AG04450 (cell line): ENCODE measurements at regions not wholly inside any gene's neighbourhood (a gene's known extent, or its start where the extent isn't known, plus 50 kb on each side); places are given as distances from the start of the nearest gene placed in this dataset.

Experiments used
- CTCF ChIA-PET: fragments of 300-600, 350-600 bp; formaldehyde crosslinking; extraction: SDS; loops from one replicate; lab custom pipeline; 2022; ENCODE audit warnings: antibody characterized with exemption, inconsistent platforms; lab: Charles Lee
- POLR2A ChIA-PET: fragments of 350-600 bp; formaldehyde crosslinking; extraction: SDS; loops from one replicate; lab custom pipeline; 2021; ENCODE audit warnings: antibody characterized with exemption, inconsistent platforms; lab: Yijun Ruan, JAX
- DNase-seq: peaks from one replicate; pipeline ENCODE4 v3.0.0-alpha.2; 2011; ENCODE audit warnings: low read depth, low spot score
- H3K27ac ChIP-seq: one replicate; pipeline ENCODE4 v1.5.1; 2012; ENCODE audit warnings: low read depth, low read length, control low read depth
- H3K27me3 ChIP-seq: one replicate; pipeline ENCODE4 v1.6.0; 2012; ENCODE audit warnings: low read length; ENCODE audit not compliant: control insufficient read depth, insufficient read depth
- H3K4me3 ChIP-seq: 2 replicates; pipeline ENCODE4 v1.5.1; 2011; ENCODE audit warnings: mild to moderate bottlenecking, low read depth, low read length, control low read depth
- H3K9me3 ChIP-seq: 2 replicates; pipeline ENCODE4 v1.5.1; 2012; ENCODE audit warnings: low read length; ENCODE audit not compliant: control insufficient read depth, insufficient read depth
- CTCF ChIP-seq: IDR thresholded peaks from 2 replicates; pipeline ENCODE4 v1.5.1; 2011; ENCODE audit warnings: low read depth, low read length, control low read depth, inconsistent platforms

GRCh38 chr18:78688249-78688648 is 291.4 kb upstream of the SALL3 start:
- H3K4me3 ChIP-seq: no peak overlapping the region
- H3K27ac ChIP-seq: no peak overlapping the region
- ChIA-PET CTCF (no interaction called here), POLR2A (no interaction called here)
- H3K27me3 ChIP-seq: no peaks in the 10 kb centered on the region
- peaks cover 71% of the 10 kb centered on the region for H3K9me3 ChIP-seq
- no peak for DNase-seq
- no peak for TF ChIP-seq CTCF

DNA sequence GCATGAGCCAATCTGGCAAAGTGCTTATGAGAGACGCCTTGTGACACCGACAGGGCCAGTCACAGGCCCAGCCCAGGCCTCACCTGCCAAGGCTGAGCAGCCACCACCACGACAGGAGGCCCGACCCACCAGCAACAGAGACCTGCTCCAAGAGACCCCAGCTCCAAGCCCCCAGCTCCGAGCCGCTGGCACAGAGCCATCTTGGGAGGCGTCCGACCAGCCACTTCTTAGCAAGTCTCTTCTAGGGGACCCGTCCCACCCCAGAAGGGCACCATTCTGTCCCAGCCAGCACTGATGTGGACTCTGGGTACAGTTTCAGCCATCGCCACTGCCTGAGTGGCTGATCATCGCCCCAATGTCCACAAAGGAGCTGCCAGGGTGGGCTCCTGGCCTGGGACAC is 290.7 kb upstream of the SALL3 start:
- DNase-seq: no peak
- TF ChIP-seq CTCF: no peak
- Histone ChIP-seq H3K9me3 (peaks cover 69% of the 10 kb centered on the region), H3K4me3 (no peak overlapping the region), H3K27me3 (no peaks in the 10 kb centered on the region), H3K27ac (no peak overlapping the region)
- ChIA-PET CTCF (no interaction called here), POLR2A (no interaction called here)

DNA sequence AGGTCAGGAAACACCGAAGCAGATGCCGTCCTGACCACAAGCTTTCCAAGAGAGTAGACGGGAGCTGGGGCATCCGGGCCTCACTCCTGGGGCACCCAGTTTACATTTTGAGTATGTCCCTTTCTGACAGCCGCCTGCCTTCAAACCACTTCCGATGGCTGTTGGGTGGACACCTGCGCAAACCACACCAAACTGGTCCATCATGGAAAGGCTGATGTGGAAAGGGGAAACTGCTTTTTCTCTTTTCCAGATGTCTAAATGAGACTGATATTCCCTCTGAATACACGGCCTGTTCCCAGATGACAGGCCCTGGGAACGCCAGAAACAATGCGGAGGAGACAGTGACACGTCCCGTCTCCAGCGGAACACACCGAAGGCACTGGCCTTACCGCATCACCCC is 290.0 kb upstream of the SALL3 start:
- POLR2A ChIA-PET: no interaction called here
- Histone ChIP-seq H3K27ac (no peak overlapping the region), H3K4me3 (no peak overlapping the region), H3K9me3 (peaks cover 69% of the 10 kb centered on the region), H3K27me3 (no peaks in the 10 kb centered on the region)
- CTCF ChIA-PET: no interaction called here
- no peak for DNase-seq
- TF ChIP-seq CTCF: no peak

GRCh38 chr18:78692105-78692504 is 287.5 kb upstream of the SALL3 start:
- no peaks in the 10 kb centered on the region for H3K27me3 ChIP-seq
- no peak overlapping the region for H3K27ac ChIP-seq
- no peak overlapping the region for H3K4me3 ChIP-seq
- no peak for DNase-seq
- H3K9me3 ChIP-seq: peaks cover 65% of the 10 kb centered on the region
- CTCF ChIA-PET: no interaction called here
- no peak for TF ChIP-seq CTCF
- POLR2A ChIA-PET: no interaction called here

DNA sequence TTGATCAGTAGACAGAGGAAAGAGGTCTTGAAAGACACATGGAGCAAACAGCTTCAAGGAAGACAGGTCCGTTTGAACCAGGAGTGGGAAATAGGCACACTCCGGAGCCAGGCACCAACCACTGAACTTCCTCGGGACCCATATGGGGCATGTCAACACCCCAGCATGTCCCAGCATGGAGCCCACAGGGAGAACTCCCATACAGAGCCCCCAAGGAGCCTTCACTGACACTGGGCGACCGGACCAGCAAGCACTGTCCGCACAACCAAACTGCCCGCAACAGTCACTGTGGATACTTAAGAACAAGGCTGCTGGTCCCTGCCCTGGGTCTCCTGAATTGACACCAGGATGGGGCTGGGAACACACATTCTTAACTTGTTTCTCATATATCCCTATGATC is 286.2 kb upstream of the SALL3 start:
- H3K27me3 ChIP-seq: no peaks in the 10 kb centered on the region
- POLR2A ChIA-PET: no interaction called here

More for the DNA sequence above, 286.2 kb upstream of the SALL3 start:
- H3K4me3 ChIP-seq: no peak overlapping the region
- H3K27ac ChIP-seq: no peak overlapping the region
- TF ChIP-seq CTCF: no peak
- H3K9me3 ChIP-seq: peaks cover 65% of the 10 kb centered on the region
- DNase-seq: no peak
- CTCF ChIA-PET: no interaction called here
